Adrenal gland (tissue), 5 donors: ENCODE measurements at regions not wholly inside any gene's neighbourhood (a gene's known extent, or its start where the extent isn't known, plus 50 kb on each side); places are given as distances from the start of the nearest gene placed in this dataset.

Experiments
- POLR2A ChIP-seq, 2 donors: fragments of 450-650 bp; IDR thresholded peaks; one replicate each; pipeline ENCODE4 v1.6.1; 2017; ENCODE audit warnings: antibody characterized with exemption in 2 of 2, mild to moderate bottlenecking in 2 of 2, moderate library complexity in 1 of 2
- TF ChIP-seq, protein P1 (sequence below), 6 experiments: fragments of 450-650 bp in 4 of 6; fragments of 200-600 bp in 2 of 6; sonication (generic) in 1 of 6; IDR thresholded peaks; 1 replicate in 5 of 6; 2 replicates in 1 of 6; pipeline versions ENCODE4 v1.5.1 to v1.8.0; 2016 to 2021; ENCODE audit warnings: antibody characterized with exemption in 6 of 6, mild to moderate bottlenecking in 2 of 6, moderate library complexity in 1 of 6
- donor health status: DM: no; HTN: no; CAD: no.

DNA sequence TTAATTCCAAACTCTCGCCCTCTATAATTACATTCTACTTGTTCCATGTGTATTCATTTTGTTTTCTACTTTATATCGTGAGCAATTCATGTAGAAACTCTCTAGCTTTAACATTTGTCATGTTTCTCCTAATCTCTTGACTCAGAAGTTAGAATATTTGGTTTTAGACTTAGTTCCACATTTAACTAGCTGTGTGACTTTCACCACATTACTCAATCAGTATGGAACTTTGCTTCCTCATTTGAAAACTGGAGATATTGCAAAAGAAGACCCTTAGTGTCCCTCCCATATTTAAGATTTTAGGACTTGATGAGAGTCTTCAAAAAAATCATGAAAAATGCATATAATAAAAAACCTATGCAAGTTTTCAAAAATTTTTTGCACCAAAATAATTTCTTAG is 447.5 kb downstream of the GXYLT1 start:
- TF ChIP-seq, protein P1, sequence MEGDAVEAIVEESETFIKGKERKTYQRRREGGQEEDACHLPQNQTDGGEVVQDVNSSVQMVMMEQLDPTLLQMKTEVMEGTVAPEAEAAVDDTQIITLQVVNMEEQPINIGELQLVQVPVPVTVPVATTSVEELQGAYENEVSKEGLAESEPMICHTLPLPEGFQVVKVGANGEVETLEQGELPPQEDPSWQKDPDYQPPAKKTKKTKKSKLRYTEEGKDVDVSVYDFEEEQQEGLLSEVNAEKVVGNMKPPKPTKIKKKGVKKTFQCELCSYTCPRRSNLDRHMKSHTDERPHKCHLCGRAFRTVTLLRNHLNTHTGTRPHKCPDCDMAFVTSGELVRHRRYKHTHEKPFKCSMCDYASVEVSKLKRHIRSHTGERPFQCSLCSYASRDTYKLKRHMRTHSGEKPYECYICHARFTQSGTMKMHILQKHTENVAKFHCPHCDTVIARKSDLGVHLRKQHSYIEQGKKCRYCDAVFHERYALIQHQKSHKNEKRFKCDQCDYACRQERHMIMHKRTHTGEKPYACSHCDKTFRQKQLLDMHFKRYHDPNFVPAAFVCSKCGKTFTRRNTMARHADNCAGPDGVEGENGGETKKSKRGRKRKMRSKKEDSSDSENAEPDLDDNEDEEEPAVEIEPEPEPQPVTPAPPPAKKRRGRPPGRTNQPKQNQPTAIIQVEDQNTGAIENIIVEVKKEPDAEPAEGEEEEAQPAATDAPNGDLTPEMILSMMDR (IDR thresholded peaks at IDR 0.05): no peak
- no peak for TF ChIP-seq POLR2A (IDR thresholded peaks at IDR 0.05)
